Ureter (tissue), 1 donor: ENCODE measurements at regions not wholly inside any gene's neighbourhood (a gene's known extent, or its start where the extent isn't known, plus 50 kb on each side); places are given as distances from the start of the nearest gene placed in this dataset.

Experiments used
- DNase-seq: peaks from one replicate; pipeline ENCODE4 v3.0.0-alpha.2; 2020; ENCODE audit warnings: low spot score
- donor health status: DM: yes; HTN: yes; CAD: no.

DNA sequence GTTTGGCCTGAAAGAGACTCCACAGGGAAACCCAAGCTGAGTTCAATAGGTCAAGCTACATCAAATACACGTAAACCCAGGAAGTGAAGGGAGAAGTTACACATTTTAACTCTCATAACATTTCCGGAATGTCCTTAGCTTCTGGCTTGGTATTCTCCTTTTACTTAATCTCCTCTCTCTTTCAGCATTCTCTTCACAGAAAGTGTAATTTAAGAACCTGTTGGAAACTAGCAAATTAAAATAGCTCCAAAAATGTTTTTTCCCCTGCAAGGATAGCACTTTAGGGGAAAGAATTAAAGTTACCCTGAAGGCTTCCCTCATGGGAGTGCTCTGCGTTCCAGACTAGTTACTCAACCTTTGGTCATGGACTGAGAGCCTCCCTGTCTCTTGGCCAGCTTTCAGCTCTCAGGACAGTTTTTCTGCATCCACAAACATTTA, 292.7 kb upstream of the TARS1 start:
- no peak for DNase-seq

DNA sequence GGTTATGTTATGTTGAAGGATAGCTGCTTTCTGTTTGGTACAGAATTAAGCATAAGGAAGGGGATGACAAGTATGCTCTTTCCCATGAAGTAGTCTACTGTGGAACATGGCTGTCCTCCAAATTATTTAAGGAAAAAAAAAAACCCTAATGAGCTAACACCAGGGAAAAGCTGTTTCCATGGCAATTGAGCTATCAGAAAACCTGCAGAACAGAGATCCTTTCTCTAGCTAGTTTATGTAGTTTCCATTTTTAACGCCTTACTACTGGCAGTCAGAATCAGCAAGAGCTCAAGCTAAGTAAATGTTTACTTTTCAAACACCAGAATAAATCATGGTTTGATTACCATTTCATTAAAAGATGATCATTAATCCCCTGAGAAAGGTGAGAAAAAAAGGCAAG, 287.4 kb upstream of the TARS1 start:
- no peak for DNase-seq

DNA sequence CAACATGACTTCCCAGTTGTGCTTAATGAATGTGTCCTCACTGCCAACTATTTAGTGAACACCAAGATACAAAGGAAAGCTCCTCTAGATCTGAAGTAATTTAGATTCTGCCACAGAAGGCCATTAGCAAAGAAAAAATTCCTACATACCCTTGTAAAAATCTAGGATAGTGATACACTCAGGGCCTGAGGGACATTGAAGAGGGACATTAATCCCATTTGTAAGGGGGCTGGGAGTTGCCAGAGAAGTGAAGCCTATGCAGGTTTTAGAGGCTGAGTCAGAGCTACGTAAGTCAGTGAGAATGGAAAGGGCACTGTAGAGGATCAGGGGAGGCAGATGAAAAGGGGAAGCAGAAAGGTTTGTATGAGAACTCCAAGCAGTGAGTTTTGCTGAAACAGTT, 286.9 kb upstream of the TARS1 start:
- no peak for DNase-seq

DNA sequence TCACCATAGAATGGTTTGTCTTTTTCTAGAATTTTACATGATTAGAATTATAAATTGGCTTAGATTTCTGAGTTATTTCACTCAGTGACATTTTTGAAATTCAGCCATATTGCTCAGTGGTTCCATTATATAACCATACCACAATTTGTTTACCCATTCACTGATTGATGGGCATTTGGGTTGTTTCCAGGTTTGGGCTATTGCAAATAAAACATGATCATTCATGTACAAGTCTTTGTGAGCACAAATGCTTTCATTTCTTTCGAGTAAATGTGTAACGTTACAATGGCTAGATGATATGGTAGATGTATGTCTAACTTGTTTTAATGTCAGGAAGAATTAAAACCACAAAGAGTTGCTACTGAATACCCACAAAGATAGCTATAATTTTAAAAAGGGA, 279.9 kb upstream of the TARS1 start:
- no peak for DNase-seq

DNA sequence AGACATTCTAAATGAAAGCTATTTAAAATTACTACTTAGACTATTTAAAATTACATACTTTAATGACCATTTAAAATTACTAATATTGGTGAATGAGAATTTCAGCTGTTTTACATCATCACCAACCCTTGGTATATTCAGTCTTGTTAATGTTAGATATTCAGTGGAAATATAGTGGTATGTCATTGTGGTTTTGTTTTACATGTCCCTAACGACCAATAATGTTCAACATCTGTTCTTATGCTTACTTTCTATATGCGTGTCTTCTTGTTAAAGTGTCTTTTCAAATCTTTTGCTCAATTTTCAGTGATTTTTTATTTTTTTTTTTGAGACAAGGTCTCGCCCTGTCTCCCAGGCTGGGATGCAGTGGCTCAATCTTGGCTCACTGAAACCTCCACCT, 279.3 kb upstream of the TARS1 start:
- no peak for DNase-seq

DNA sequence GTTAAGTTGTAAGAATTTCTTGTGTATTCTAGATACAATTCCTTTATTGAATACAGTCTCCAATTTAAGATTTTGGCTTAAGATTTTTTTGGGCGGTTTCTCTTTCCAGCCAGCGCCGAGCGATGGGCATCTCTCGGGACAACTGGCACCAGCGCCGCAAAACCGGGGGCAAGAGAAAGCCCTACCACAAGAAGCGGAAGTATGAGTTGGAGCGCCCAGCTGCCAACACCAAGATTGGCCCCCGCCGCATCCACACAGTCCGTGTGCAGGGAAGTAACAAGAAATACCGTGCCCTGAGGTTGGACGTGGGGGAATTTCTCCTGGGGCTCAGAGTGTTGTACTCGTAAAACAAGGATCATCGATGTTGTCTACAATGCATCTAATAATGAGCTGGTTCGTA, 278.7 kb upstream of the TARS1 start:
- no peak for DNase-seq

DNA sequence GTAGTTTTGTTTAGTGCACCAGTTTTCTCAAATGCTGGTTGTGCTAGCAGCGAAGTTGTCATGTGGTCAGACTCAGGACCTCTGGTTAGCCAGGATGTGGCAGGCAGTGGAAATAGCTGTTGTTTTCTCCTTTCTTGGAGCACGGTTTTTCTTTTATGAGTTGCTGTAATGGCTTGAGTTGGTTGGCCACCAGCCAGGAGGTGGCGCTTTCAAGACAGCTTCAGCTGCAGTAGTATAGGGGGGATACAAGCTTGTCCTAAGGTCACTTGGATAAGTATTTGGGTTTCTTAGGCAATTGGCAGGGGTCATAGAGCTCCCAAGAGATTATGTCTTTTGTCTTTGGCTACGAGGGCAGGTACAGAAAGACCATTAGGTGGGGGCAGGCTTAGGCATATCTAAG, 274.2 kb upstream of the TARS1 start:
- DNase-seq, result no peak

DNA sequence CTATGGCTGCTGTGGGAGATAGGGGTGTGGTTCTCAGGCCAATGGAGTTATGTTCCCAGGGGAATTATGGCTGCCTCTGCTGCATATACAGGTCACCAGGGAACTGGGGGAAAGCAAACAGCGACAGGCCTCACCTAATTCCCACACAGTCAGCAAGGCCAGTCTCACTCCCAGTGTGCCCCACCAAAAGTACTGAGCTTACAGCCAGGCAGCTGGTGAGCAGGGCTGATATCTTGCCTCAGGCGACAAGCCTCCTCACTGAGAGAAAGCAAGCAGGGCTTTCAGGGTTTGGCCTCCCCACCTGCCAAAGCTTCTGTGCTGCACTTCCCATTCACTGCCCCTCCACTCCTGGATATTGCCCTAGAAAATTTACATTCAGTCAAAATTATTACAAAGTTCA, 273.8 kb upstream of the TARS1 start:
- DNase-seq, result no peak

DNA sequence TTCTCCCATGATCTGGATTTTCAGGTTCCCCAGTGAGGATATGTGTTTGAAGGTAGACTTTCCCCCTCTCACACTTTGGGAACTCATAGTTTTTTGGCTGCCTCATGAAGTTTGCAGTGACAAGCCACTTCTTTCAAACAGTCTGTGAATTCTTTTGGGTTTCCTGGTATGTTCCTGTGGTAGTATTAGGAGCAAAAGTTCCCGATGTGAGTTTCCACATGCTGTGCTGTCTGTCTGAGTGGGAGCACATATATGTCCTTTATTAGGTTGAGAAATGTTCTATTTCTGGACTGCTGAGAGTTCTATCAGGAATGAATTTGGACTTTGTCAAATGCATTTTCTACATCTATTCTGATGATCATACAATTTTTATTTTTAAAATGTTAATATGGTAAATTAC, 273.2 kb upstream of the TARS1 start:
- no peak for DNase-seq

DNA sequence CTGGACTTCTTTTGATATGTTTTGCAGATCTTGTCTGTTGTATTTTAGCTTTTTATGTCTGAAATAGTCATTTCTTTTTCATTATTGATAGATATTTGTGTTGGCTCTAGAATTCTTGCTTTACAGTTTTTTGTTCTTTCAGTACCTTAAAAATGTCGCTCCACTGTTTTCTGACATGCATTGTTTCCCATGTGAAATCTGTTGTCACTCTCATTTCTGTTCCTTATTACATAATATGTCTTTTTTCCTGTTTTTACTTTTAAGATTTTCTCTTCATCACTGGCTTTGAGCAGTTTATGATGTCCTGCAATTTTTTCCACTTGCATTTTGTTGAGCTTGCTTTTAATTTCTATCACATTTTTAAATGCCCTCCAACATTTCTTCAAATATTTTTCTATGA, 270.4 kb upstream of the TARS1 start:
- no peak for DNase-seq

DNA sequence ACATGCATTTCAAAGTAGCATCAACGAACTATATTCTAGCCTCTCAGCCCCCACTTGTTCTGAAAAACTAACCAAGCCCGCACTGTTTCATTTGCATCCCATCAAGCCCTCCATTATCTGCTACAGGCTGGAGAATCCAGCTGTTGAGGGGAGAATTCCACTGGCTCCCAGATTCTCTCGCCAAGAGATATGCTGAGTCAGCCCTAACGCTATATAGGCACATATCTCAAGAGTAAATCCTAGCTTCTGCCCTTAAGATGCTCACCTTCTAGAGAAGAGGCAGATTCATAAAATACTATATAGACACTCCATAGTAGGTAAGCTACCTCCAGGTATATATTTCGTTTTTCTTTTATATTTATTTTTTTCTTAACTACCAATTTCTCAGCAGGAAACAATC, 266.4 kb upstream of the TARS1 start:
- DNase-seq, result no peak

DNA sequence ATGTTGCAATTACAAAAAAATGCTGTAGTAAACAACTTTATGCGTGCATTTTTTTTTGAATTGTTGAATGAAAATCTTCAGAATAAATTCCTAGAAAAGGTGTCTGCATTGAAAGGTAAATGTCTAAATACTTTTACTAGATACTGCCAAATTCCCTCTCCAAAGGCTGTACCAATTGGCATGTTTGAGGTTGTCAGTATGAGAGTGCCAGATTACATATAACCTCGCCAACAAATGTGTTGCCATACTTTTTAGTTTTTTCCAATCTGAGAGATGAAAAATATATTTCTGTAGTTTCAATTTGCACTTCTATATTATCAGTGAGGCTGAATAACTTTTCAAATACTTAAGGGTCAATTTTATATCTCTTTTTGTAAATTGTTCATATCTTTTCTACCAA, 261.5 kb upstream of the TARS1 start:
- no peak for DNase-seq

DNA sequence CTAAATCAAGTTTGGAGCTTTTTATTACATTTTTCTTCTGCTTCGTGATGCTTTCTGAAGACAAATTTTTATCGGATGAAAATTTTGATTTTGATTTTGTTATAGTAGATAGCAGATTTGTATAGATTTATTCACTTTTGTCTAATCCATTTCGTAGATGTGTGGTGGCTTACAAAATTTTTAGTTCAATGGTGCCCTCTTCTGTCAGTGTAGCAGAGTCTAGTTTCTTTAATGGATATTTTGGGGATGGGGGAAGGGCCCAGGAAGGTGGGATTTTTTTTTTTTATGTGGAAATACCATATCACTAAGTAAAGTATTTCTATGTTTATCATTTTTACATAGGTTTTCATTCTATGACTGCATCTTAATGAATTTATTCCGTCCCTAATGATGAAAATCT, 259.9 kb upstream of the TARS1 start:
- DNase-seq, result no peak

DNA sequence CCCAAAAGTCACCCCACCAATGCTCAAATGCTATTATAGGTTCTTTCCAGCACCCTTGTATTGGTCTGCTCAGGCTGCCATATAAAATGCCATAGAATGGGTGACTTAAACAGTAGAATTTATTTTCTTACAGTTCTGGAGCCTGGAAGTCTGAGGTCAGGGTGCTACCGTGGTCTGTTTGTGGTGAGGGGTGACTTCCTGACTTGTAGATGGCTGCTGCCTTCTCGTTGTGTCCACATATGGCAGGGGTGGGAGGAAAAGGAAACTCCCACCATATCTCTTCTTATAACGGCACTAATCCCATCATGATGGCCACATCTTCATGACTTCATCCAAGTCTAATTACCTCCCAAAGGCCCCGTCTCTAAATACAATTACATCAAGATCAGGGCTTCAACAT, 257.8 kb upstream of the TARS1 start:
- no peak for DNase-seq

DNA sequence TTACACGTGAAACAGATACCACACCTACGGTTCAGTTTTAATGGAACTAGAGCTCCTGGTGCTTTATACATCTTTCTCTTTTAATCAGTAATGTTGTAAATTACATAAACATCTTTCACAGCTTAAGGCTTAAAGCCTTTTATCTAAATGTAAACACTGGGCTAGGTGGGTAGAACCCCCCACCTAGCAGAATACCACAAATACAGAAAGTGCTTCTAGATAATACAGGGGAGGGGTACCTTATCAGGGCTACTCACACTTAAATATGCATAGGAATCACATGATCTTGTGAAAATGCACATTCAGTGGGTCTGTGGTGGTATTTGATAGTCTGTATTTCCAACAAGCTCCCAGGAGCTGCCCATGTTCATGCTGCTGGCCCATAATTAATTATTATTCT, 256.4 kb upstream of the TARS1 start:
- DNase-seq, result no peak

DNA sequence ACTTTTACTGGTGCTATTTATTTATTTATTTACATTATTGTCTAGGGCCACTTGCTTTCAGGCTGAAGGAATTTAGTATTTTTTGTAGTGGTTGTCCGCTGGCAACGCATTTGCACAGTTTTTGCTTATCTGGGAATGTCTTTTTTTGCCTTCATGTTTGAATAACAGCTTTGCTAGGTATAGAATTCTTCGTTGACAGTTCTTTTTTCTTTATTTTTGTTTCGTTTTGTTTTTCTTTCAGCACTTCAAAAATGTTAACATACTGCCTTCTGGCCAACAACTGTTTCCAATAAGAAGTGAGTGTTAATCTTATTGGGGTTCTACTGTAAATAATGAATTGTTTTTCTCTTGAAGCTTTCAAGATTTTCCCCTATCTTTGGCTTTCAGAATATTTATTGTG, 252.7 kb upstream of the TARS1 start:
- DNase-seq, result no peak

DNA sequence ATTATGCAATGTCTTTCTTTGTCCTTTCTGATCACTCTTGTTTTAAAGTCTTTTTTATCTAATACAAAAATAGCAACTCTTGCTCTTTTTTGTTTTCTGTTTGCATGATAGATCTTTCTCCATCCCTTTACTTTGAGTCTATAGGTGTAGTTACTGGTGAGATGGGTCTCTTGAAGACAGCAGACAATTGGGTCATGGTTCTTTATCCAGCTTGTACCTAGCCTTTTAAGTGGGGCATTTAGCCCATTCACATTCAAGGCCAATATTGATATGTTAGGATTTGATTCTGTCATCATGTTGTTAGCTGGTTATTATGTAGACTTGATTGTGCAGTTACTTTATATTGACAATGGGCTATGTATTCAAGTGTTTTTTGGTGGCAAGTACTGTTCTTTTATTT, 245.9 kb upstream of the TARS1 start:
- DNase-seq, result no peak

DNA sequence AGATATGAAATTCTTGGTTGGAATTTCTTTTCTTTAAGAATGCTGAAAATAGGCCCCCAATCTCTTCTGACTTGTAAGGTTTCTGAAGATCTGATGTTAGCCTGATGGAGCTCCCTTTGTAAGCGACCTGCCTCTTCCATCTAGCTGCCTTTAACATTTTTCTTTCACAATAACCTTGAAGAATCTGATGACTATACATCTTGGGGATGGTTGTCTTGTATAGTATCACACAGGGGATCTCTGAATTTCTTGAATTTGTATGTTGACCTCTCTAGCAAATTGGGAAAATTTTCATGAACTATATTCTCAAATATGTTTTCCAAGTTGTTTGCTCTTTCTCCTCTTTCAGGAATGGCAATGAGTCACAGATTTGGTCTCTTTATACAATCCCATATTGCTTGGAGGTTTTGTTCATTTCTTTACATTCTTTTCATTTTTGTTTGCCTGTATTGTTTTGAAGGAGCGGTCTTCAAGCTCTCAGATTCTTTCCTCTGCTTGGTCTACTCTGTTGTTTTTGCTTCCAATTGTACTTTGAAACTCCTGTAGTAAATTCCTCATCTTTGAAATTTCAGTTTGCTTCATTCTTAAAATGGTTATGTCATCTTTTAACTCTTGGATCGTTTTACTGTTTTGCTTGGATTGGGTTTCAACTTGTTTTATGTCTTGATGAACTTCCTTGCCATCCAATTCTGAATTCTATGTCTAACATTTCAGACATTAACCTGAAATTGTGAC, 245.2 kb upstream of the TARS1 start:
- DNase-seq, result no peak

DNA sequence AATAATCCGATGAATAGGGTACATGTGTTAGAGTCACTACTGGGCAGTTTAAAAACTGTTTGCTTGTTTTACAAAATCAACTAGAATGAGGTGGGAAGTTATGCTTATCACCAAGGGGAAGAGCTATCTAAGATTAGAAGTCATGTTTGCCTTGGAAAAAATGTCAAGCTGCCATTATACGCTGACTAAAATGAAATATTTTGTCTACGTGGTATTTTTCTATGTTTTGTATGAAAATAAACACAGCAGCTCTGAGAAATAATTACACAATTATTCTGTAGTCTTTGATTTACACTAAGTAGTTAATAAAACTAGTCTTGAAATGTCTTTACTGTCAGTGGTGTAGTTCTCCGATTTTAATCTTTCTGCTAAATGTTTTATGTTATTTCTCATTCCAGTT, 241.9 kb upstream of the TARS1 start:
- no peak for DNase-seq

DNA sequence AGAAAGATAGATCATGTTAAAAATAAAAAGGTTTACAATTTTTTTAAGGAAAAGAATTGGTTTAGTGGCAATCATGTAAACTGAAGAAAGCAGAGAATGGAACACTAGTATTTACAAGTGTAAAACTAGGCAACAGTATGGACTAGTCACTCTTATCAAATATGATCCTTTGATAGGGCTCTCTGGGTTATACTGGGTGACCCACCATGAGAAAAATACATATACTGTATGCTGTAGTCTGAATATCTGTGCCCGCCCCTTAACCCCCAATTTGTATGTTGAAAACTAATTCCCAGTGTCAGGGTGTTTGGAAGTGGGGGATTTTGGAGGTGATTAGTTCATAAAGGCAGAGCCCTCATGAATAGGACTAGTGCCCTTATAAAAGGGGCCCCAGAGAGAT, 236.8 kb upstream of the TARS1 start:
- no peak for DNase-seq

DNA sequence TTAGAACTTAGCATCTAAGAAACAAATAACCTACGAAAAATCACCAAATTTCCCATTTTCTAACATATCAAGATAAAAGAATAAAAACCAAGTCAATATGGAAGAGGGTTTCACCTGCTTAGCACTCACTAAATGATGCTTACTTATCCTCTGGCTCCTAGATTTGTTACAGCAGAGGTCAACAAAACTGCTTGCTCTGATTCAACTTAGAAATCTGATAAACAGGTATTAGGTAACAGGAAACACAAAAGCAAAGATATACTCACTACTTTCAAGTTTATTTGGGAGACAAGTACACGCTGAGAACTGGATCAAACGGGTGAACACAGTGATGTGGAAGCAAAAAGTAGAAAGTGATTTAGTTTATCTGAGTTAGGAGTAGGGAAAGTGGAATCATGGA, 235.7 kb upstream of the TARS1 start:
- DNase-seq, result no peak

DNA sequence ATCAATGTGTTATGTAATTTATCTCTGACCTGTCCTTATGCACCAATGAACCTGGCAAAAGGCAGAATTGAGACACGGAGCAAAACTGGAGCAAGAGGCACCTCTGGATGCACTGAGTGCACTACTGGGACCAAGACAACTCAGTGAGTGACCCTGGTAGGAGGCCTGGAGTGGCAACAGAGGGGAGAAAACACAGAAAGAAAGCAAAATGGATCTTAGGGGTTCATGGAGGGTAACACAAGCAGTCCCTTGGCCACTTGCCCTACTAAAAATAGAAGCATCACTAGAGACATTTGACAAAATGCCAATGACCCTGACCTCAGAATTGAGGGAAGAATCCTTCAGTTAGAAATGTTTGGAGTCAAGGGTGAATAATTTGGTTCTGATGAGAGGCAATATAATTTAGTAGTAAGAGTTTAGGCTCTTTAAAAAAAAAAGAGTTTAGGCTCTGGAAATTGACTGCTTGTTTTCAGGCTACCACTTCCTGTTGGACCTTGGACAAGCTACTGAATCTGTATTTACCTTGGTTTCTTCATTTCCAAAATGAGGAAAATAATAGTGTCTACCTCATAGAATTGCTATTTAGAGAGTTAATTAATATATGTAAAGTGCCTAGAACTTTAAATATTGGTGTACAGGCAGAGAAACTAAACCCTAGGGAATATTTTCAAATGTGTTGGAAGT, 234.9 kb upstream of the TARS1 start:
- DNase-seq, result no peak

DNA sequence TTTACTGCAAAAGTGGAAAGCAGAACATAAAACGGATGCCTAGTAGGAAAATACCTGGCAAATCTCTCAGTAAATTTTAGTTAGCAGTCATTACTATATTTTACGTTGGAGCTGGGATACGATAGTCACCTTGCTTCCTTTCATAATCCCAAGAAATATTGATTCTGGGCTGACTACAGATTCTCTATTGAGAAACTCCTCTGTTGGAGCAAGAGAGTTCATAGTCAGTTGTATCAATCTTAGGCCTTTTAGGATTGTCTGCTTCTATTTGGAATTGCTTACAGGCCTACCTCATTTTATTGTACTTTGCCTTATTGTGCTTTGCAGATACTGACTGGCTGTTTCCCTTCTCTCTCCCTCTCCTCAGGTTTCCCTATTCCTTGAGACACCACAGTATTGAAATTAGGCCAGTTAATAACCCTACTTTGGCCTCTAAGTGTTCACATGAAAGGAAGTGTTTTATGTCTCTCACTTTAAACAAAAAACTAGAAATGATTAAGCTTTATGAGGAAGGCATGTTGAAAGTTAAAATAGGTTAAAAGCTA, 233.7 kb upstream of the TARS1 start:
- no peak for DNase-seq

DNA sequence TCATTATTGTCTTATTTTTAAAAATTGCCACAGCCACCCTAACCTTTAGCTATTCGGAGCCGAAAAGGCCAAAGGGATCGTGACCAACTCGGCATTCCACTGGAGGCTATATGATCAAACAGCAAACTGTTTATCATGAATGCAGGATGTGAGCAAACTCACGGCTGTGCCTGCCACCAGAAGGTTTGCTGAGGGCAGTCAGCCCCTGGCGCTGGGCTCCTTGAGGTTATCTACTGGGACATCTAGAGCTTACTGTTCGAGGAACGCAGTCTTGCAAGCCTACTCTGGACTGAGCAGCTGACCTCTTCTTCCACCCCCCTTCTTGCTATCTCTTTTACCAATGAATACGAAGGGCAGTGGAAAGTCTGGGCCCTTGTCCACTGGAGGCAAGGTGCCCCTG, 231.5 kb upstream of the TARS1 start:
- DNase-seq, result no peak
